H1 (cell line): ENCODE measurements at regions not wholly inside any gene's neighbourhood (a gene's known extent, or its start where the extent isn't known, plus 50 kb on each side); places are given as distances from the start of the nearest gene placed in this dataset.

Experiments
- CTCF ChIA-PET: fragments of 300-600 bp; sonication (Branson Sonifier 250); formaldehyde crosslinking; loops from one replicate; lab custom pipeline; 2021; ENCODE audit not compliant: partially characterized antibody; lab: Charles Lee
- POLR2A ChIA-PET: fragments of 300-600 bp; sonication (Branson Sonifier 250); formaldehyde crosslinking; loops from one replicate; lab custom pipeline; 2021; ENCODE audit warnings: inconsistent platforms; ENCODE audit not compliant: partially characterized antibody; lab: Charles Lee
- DNase-seq, 2 experiments: peaks; one replicate each; pipeline versions ENCODE4 v3.0.0 to v3.0.0-alpha.2; 2010 to 2022; ENCODE audit warnings: low spot score in 2 of 2, low read depth in 1 of 2, mixed read lengths in 1 of 2
- FAIRE-seq: peaks from 2 replicates; lab custom pipeline; 2011; peaks lifted over from hg19 to GRCh38; lab: Jason Lieb, UNC
- H2AFZ ChIP-seq: 2 replicates; pipeline ENCODE4 v1.8.1; 2012; ENCODE audit warnings: low read length, inconsistent platforms
- H2AK5ac ChIP-seq: 2 replicates; pipeline ENCODE4 v1.6.1; 2013; ENCODE audit warnings: low read depth, low read length
- H2BK120ac ChIP-seq: replicated peaks from 2 replicates; pipeline ENCODE3; 2013; ENCODE audit warnings: low read depth, low read length, inconsistent platforms
- H2BK12ac ChIP-seq: 2 replicates; pipeline ENCODE4 v1.6.1; 2013; ENCODE audit warnings: low read depth, low read length
- H2BK15ac ChIP-seq: 2 replicates; pipeline ENCODE4 v1.6.1; 2013; ENCODE audit warnings: low read length
- H2BK20ac ChIP-seq: 2 replicates; pipeline ENCODE4 v1.6.1; 2013; ENCODE audit warnings: low read length
- H2BK5ac ChIP-seq: 2 replicates; pipeline ENCODE4 v1.6.1; 2013; ENCODE audit warnings: low read depth, low read length
- H3K14ac ChIP-seq: 2 replicates; pipeline ENCODE4 v1.6.1; 2013; ENCODE audit warnings: inconsistent platforms; ENCODE audit not compliant: insufficient read length
- H3K18ac ChIP-seq: 2 replicates; pipeline ENCODE4 v1.6.1; 2013; ENCODE audit warnings: low read length; ENCODE audit errors: extremely low read depth
- H3K23ac ChIP-seq: 2 replicates; pipeline ENCODE4 v1.6.1; 2013; ENCODE audit warnings: inconsistent platforms; ENCODE audit not compliant: insufficient read length
- H3K23me2 ChIP-seq: 2 replicates; pipeline ENCODE4 v1.6.1; 2013; ENCODE audit warnings: low read depth, low read length
- H3K27ac ChIP-seq: 2 replicates; pipeline ENCODE4 v1.6.1; 2011; ENCODE audit warnings: low read depth, low read length, inconsistent platforms
- H3K27me3 ChIP-seq, 4 experiments: replicated peaks in 1 of 4; 1 replicate in 1 of 4; 2 replicates in 3 of 4; pipeline versions ENCODE4 v1.6.1 to v1.8.1; 2011 to 2013; ENCODE audit warnings: low read length in 3 of 4, mild to moderate bottlenecking in 3 of 4, inconsistent platforms in 2 of 4, mixed read lengths in 2 of 4, moderate library complexity in 1 of 4; ENCODE audit not compliant: control insufficient read depth in 3 of 4, insufficient read depth in 3 of 4; ENCODE audit errors: extremely low read depth in 1 of 4
- H3K36me3 ChIP-seq, 4 experiments: 2 replicates each; pipeline versions ENCODE4 v1.6.1 to v1.8.1; 2011 to 2013; ENCODE audit warnings: mild to moderate bottlenecking in 4 of 4, low read length in 3 of 4, moderate library complexity in 2 of 4, control low read depth in 1 of 4, inconsistent platforms in 1 of 4; ENCODE audit not compliant: insufficient read depth in 4 of 4, control insufficient read depth in 2 of 4
- H3K4ac ChIP-seq: replicated peaks from 2 replicates; pipeline ENCODE3; 2013; ENCODE audit warnings: low read length, low read depth, mixed read lengths, inconsistent platforms; ENCODE audit not compliant: insufficient read length
- H3K4me1 ChIP-seq, 4 experiments: replicated peaks in 1 of 4; 1 replicate in 1 of 4; 2 replicates in 3 of 4; pipeline versions ENCODE4 v1.6.1 to v1.8.1; 2011 to 2013; ENCODE audit warnings: low read length in 3 of 4, inconsistent platforms in 2 of 4, mixed read lengths in 1 of 4; ENCODE audit not compliant: insufficient read depth in 4 of 4, control insufficient read depth in 3 of 4
- H3K4me2 ChIP-seq, 2 experiments: 2 replicates each; pipeline versions ENCODE4 v1.6.1 to v1.8.1; 2011 to 2013; ENCODE audit warnings: low read depth in 2 of 2, low read length in 2 of 2, control low read depth in 1 of 2, inconsistent platforms in 1 of 2, mild to moderate bottlenecking in 1 of 2; ENCODE audit not compliant: insufficient read depth in 1 of 2
- H3K4me3 ChIP-seq, 4 experiments: fragments of 200-600, 300-600 bp in 1 of 4; sonication (generic), shearing (Covaris generic), sonication (Bioruptor Twin) in 1 of 4; 2 replicates each; pipeline versions ENCODE4 v1.5.1 to v1.8.1; 2011 to 2016; ENCODE audit warnings: low read length in 4 of 4, low read depth in 3 of 4, control low read depth in 2 of 4, inconsistent platforms in 2 of 4, mild to moderate bottlenecking in 2 of 4, mixed read lengths in 1 of 4, moderate library complexity in 1 of 4; ENCODE audit not compliant: insufficient read depth in 2 of 4; ENCODE audit errors: extremely low read depth in 1 of 4
- H3K56ac ChIP-seq: replicated peaks from 2 replicates; pipeline ENCODE3; 2013; ENCODE audit warnings: low read depth, mild to moderate bottlenecking, mixed read lengths, low read length, inconsistent platforms; ENCODE audit not compliant: insufficient read length
- H3K79me1 ChIP-seq: 2 replicates; pipeline ENCODE4 v1.6.1; 2013; ENCODE audit warnings: low read depth, low read length, control low read depth
- H3K79me2 ChIP-seq, 2 experiments: 2 replicates each; pipeline versions ENCODE4 v1.6.1 to v1.8.1; 2012 to 2013; ENCODE audit warnings: low read length in 2 of 2, mild to moderate bottlenecking in 2 of 2, inconsistent platforms in 1 of 2; ENCODE audit not compliant: insufficient read depth in 2 of 2, control insufficient read depth in 1 of 2
- H3K9ac ChIP-seq, 4 experiments: replicated peaks in 1 of 4; 1 replicate in 1 of 4; 2 replicates in 3 of 4; pipeline versions ENCODE4 v1.6.1 to v1.8.1; 2011 to 2013; ENCODE audit warnings: low read depth in 3 of 4, low read length in 3 of 4, control low read depth in 2 of 4, mild to moderate bottlenecking in 2 of 4, moderate library complexity in 2 of 4, inconsistent platforms in 1 of 4; ENCODE audit errors: extremely low read depth in 1 of 4
- H3K9me3 ChIP-seq, 2 experiments: 2 replicates each; pipeline versions ENCODE4 v1.6.1 to v1.8.1; 2012 to 2013; ENCODE audit warnings: mild to moderate bottlenecking in 2 of 2, moderate library complexity in 2 of 2, control low read depth in 1 of 2, inconsistent platforms in 1 of 2, low read depth in 1 of 2, low read length in 1 of 2, mixed read lengths in 1 of 2; ENCODE audit not compliant: insufficient read depth in 2 of 2
- H4K20me1 ChIP-seq, 2 experiments: replicated peaks in 1 of 2; 2 replicates each; pipeline versions ENCODE3 to v1.8.1; 2011 to 2013; ENCODE audit warnings: inconsistent platforms in 2 of 2, low read length in 2 of 2, mild to moderate bottlenecking in 1 of 2; ENCODE audit not compliant: insufficient read depth in 2 of 2, control insufficient read depth in 1 of 2
- H4K5ac ChIP-seq: 2 replicates; pipeline ENCODE4 v1.6.1; 2013; ENCODE audit warnings: low read length, low read depth, mixed read lengths, inconsistent platforms; ENCODE audit not compliant: insufficient read length
- H4K8ac ChIP-seq: 2 replicates; pipeline ENCODE4 v1.8.0; 2013; ENCODE audit warnings: mild to moderate bottlenecking, moderate library complexity, low read length, inconsistent platforms; ENCODE audit not compliant: insufficient read depth; ENCODE audit errors: extremely low read depth
- H4K91ac ChIP-seq: replicated peaks from 2 replicates; pipeline ENCODE3; 2013; ENCODE audit warnings: low read length, mixed read lengths, inconsistent platforms; ENCODE audit not compliant: insufficient read length
- ATF3 ChIP-seq: IDR thresholded peaks from 2 replicates; pipeline ENCODE4 v1.6.1; 2011; ENCODE audit warnings: low read depth, mild to moderate bottlenecking, low read length; ENCODE audit not compliant: insufficient read depth
- BACH1 ChIP-seq: IDR thresholded peaks from 2 replicates; pipeline ENCODE4 v1.6.1; 2012; ENCODE audit warnings: low read length, improper control_type of control experiment
- CHD2 ChIP-seq: IDR thresholded peaks from 2 replicates; pipeline ENCODE4 v1.6.1; 2012; ENCODE audit warnings: low read length, improper control_type of control experiment
- EZH2 ChIP-seq: fragments of 200-600 bp; sonication (generic); IDR thresholded peaks from 2 replicates; pipeline ENCODE4 v1.7.1; 2012; ENCODE audit warnings: low read depth, mild to moderate bottlenecking, moderate library complexity, low read length, inconsistent platforms; ENCODE audit not compliant: severe bottlenecking
- JUND ChIP-seq: IDR thresholded peaks from 2 replicates; pipeline ENCODE4 v1.6.1; 2011; ENCODE audit warnings: mild to moderate bottlenecking, improper control_type of control experiment, low read length
- KDM5A ChIP-seq: fragments of 200-600 bp; IDR thresholded peaks from 2 replicates; pipeline ENCODE4 v1.7.1; 2012; ENCODE audit warnings: mild to moderate bottlenecking, low read length, inconsistent platforms, mixed read lengths
- NRF1 ChIP-seq: IDR thresholded peaks from 2 replicates; pipeline ENCODE4 v1.6.1; 2011; ENCODE audit warnings: mild to moderate bottlenecking, low read depth, low read length, improper control_type of control experiment
- RFX5 ChIP-seq: IDR thresholded peaks from 2 replicates; pipeline ENCODE4 v1.6.1; 2011; ENCODE audit warnings: low read depth, low read length, improper control_type of control experiment, borderline replicate concordance
- SAP30 ChIP-seq: fragments of 300-600 bp; sonication (generic); IDR thresholded peaks from 2 replicates; pipeline ENCODE4 v1.7.1; 2012; ENCODE audit warnings: low read length, moderate library complexity, mild to moderate bottlenecking, inconsistent platforms; ENCODE audit not compliant: insufficient read depth, insufficient replicate concordance
- SIN3A ChIP-seq, 2 experiments: IDR thresholded peaks in 1 of 2; conservative IDR thresholded peaks in 1 of 2; 2 replicates each; pipeline ENCODE4 v1.6.1; 2011 to 2012; ENCODE audit warnings: low read length in 2 of 2, improper control_type of control experiment in 1 of 2, low read depth in 1 of 2, mild to moderate bottlenecking in 1 of 2
- SIRT6 ChIP-seq: IDR thresholded peaks from one replicate; pipeline ENCODE4 v1.7.1; 2012; ENCODE audit warnings: low read length, inconsistent platforms
- SP4 ChIP-seq: IDR thresholded peaks from 2 replicates; pipeline ENCODE4 v1.6.1; 2012; ENCODE audit warnings: low read length, inconsistent platforms
- WGBS, 2 experiments: shearing (Covaris generic) in 1 of 2; methylation state at CpG; one replicate each; pipeline versions ENCODE4 v1.1.6 to v1.1.7; 2013 to 2015; ENCODE audit warnings: low lambda C conversion rate in 2 of 2, mixed read lengths in 2 of 2, inconsistent platforms in 1 of 2, low coverage in 1 of 2, missing lambda C conversion rate in 1 of 2; ENCODE audit not compliant: insufficient replicate concordance in 2 of 2, insufficient coverage in 1 of 2, insufficient read length in 1 of 2; ENCODE audit errors: extremely low coverage in 1 of 2, missing lambda C conversion rate in 1 of 2; 5-methylcytosine and 5-hydroxymethylcytosine counted together
- TF ChIP-seq, protein P1 (sequence below): IDR thresholded peaks from 2 replicates; pipeline ENCODE4 v1.6.1; 2011; ENCODE audit warnings: low read length, improper control_type of control experiment

GRCh38 chr22:47401592-47401898 is 639.1 kb downstream of the TBC1D22A start:
- Histone ChIP-seq H3K4ac (no peak overlapping the region), H3K9me3 (peaks cover 80 to 99% of the 10 kb centered on the region in 2 experiments), H2BK20ac (no peak overlapping the region), H2BK120ac (no peak overlapping the region), H3K23ac (no peak overlapping the region), H3K4me3 (no peak overlapping the region), H2BK12ac (no peak overlapping the region), H3K56ac (no peak overlapping the region), H3K4me2 (no peak overlapping the region), H3K18ac (no peak overlapping the region), H3K36me3 (no peaks in the 10 kb centered on the region), H3K27ac (no peak overlapping the region), H2AFZ (no peak overlapping the region), H2BK5ac (no peak overlapping the region), H3K79me2 (no peaks in the 10 kb centered on the region), H3K23me2 (no peaks in the 10 kb centered on the region), H3K9ac (no peak overlapping the region), H2BK15ac (no peak overlapping the region), H3K14ac (no peak overlapping the region), H2AK5ac (no peak overlapping the region), H4K20me1 (no peaks in the 10 kb centered on the region), H3K27me3 (no peaks in the 10 kb centered on the region), H4K5ac (no peak overlapping the region), H3K4me1 (no peaks in the 10 kb centered on the region), H4K91ac (no peak overlapping the region), H4K8ac (no peak overlapping the region), H3K79me1 (no peaks in the 10 kb centered on the region)
- POLR2A ChIA-PET, result no interaction called here
- DNase-seq, result no peak
- TF ChIP-seq ATF3 (no peak), SAP30 (no peak), CHD2 (no peak), RFX5 (no peak), EZH2 (no peak), KDM5A (no peak), SIN3A (conservative IDR thresholded peaks at IDR 0.05 in 1 of 2, IDR thresholded peaks at IDR 0.05 in 1 of 2; ENCODE audit: low read depth in 1 of 2, low read length in 2 of 2) (no peak), SIRT6 (no peak), NRF1 (no peak), SP4 (no peak), JUND (no peak), BACH1 (no peak)
- TF ChIP-seq, protein P1, sequence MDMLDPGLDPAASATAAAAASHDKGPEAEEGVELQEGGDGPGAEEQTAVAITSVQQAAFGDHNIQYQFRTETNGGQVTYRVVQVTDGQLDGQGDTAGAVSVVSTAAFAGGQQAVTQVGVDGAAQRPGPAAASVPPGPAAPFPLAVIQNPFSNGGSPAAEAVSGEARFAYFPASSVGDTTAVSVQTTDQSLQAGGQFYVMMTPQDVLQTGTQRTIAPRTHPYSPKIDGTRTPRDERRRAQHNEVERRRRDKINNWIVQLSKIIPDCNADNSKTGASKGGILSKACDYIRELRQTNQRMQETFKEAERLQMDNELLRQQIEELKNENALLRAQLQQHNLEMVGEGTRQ, result no peak
- CTCF ChIA-PET, result no interaction called here
- FAIRE-seq, result no peak
- 91% methylated on average over 9 of the region's 12 CpGs; no CpG with 5 or more reads in 1 of the 2 experiments for WGBS, 2 experiments
